Inflammatory macrophage treated with lipopolysaccharide for 1 hour (primary cell): ENCODE measurements at regions not wholly inside any gene's neighbourhood (a gene's known extent, or its start where the extent isn't known, plus 50 kb on each side); places are given as distances from the start of the nearest gene placed in this dataset.

Experiments
- DNase-seq, 2 donors: peaks; one replicate each; pipeline ENCODE4 v3.0.0-alpha.2; 2020 to 2022

GRCh38 chr13:51518827-51519226 is 65.4 kb upstream of the WDFY2 start:
- DNase-seq = peak; percentile 76 to 91

- DNase-seq = no peak
These were observed 64.5 kb upstream of the WDFY2 start for GRCh38 chr13:51519771-51520216.

- peak; percentile 40 to 79 for DNase-seq
These were observed 63.7 kb upstream of the WDFY2 start for GRCh38 chr13:51520524-51520923.

- peak; percentile 23 to 41 for DNase-seq
These were observed 61.2 kb upstream of the WDFY2 start for GRCh38 chr13:51523082-51523518.

GRCh38 chr13:51524312-51524711 is 60.0 kb upstream of the WDFY2 start:
- DNase-seq = no peak

- no peak for DNase-seq
These were observed 59.3 kb upstream of the WDFY2 start for GRCh38 chr13:51524829-51525566.

GRCh38 chr13:51525567-51526167 is 58.6 kb upstream of the WDFY2 start:
- DNase-seq = no peak

GRCh38 chr13:51526202-51526601 is 58.1 kb upstream of the WDFY2 start:
- no peak for DNase-seq

- DNase-seq = peak; percentile 40 to 58
These were observed 51.5 kb upstream of the WDFY2 start for GRCh38 chr13:51532736-51533197.

- DNase-seq = peak; percentile 66 to 67
These were observed 50.0 kb upstream of the WDFY2 start for GRCh38 chr13:51534041-51534817.
